Lung (tissue), 11 donors: ENCODE measurements at regions not wholly inside any gene's neighbourhood (a gene's known extent, or its start where the extent isn't known, plus 50 kb on each side); places are given as distances from the start of the nearest gene placed in this dataset.

Experiments used
- ATAC-seq: fragments of 200-7000 bp; cut with Tn5 transposase; one replicate; pipeline ENCODE4 v1.9.1; 2020; ENCODE audit warnings: moderate number of reproducible peaks; ENCODE audit not compliant: insufficient read depth, low FRiP score
- DNase-seq, 3 donors: peaks; one replicate each; pipeline ENCODE4 v3.0.0-alpha.2; 2013 to 2017
- H3K27ac ChIP-seq, 2 donors: one replicate each; pipeline ENCODE4 v1.5.1; 2013; ENCODE audit warnings: mild to moderate bottlenecking in 2 of 2, moderate library complexity in 2 of 2, control low read depth in 1 of 2, inconsistent platforms in 1 of 2, low read depth in 1 of 2, low read length in 1 of 2
- H3K27me3 ChIP-seq, 3 donors: one replicate each; pipeline ENCODE4 v1.5.1; 2013; ENCODE audit warnings: low read length in 2 of 3; ENCODE audit not compliant: control insufficient read depth in 3 of 3, insufficient read depth in 3 of 3
- H3K36me3 ChIP-seq, 4 donors: one replicate each; pipeline ENCODE4 v1.5.1; 2013; ENCODE audit warnings: low read length in 4 of 4, mild to moderate bottlenecking in 1 of 4, moderate library complexity in 1 of 4; ENCODE audit not compliant: control insufficient read depth in 4 of 4, insufficient read depth in 4 of 4
- H3K4me1 ChIP-seq, 5 donors: one replicate each; pipeline ENCODE4 v1.5.1; 2013; ENCODE audit warnings: low read length in 5 of 5, mild to moderate bottlenecking in 2 of 5, moderate library complexity in 1 of 5; ENCODE audit not compliant: control insufficient read depth in 5 of 5, insufficient read depth in 5 of 5
- H3K4me3 ChIP-seq: one replicate; pipeline ENCODE4 v1.5.1; 2013; ENCODE audit warnings: mild to moderate bottlenecking, control low read depth, moderate library complexity
- H3K9ac ChIP-seq, 2 donors: one replicate each; pipeline ENCODE4 v1.5.1; 2013; ENCODE audit warnings: low read length in 2 of 2, control low read depth in 1 of 2; ENCODE audit not compliant: insufficient read depth in 1 of 2
- H3K9me3 ChIP-seq, 4 donors: one replicate each; pipeline ENCODE4 v1.5.1; 2013; ENCODE audit warnings: low read length in 3 of 4, mild to moderate bottlenecking in 1 of 4, moderate library complexity in 1 of 4; ENCODE audit not compliant: control insufficient read depth in 4 of 4, insufficient read depth in 3 of 4
- CTCF ChIP-seq: IDR thresholded peaks from 2 replicates; pipeline ENCODE4 v1.5.1; 2012; ENCODE audit warnings: mild to moderate bottlenecking; ENCODE audit errors: control extremely low read depth, extremely low read depth
- WGBS, 2 donors: extraction: QIAGEN DNeasy Blood & Tissue Kit; methylation state at CpG; one replicate each; pipeline ENCODE4 v1.1.7; 2013; 5-methylcytosine and 5-hydroxymethylcytosine counted together
- donor health status: control.
- donor health status: control.
- donor health status: Bipolar disorder and iron deficiency.
- donor health status: healthy.
- donor health status: DM: yes; HTN: yes; CAD: no.

DNA sequence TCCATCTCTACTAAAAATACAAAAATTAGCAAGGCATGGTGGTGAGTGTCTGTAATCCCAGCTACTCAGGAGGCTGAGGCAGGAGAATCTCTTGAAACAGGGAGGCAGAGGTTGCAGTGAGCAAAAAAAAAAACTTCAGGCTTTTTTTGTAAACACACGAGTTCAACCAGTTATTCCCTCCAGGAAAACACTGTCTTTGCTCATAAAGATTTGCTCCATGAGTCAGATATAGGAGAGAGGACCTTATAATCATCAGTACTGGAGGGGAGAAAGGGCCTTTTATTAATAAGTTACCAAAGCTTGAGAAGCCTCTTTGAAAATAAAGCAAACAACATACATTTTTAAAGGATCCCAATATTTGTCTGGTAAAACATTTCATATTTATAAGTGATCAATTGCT is 110.7 kb downstream of the EFNB2 start:
- no peak for TF ChIP-seq CTCF
- ATAC-seq (no peak), DNase-seq (no peak)
- H3K36me3 ChIP-seq: no peaks in the 10 kb centered on the region
- H3K9ac ChIP-seq: no peak overlapping the region
- no peak overlapping the region for H3K4me3 ChIP-seq
- peaks cover 0 to 4% (median 0%) of the 10 kb centered on the region in 5 donors for H3K4me1 ChIP-seq
- H3K27me3 ChIP-seq: no peaks in the 10 kb centered on the region
- H3K9me3 ChIP-seq: no peaks in the 10 kb centered on the region
- no peak overlapping the region for H3K27ac ChIP-seq
- 73 to 90% methylated on average over 1 of the region's 1 CpG for WGBS, 2 donors

- Histone ChIP-seq H3K4me1 (peaks cover 0 to 4% (median 0%) of the 10 kb centered on the region in 5 donors), H3K27me3 (no peaks in the 10 kb centered on the region), H3K9me3 (no peaks in the 10 kb centered on the region), H3K36me3 (no peaks in the 10 kb centered on the region), H3K4me3 (no peak overlapping the region), H3K27ac (no peak overlapping the region), H3K9ac (no peak overlapping the region)
- no peak for ATAC-seq
- DNase-seq: no peak
- WGBS, 2 donors: 83 to 89% methylated on average over 7 of the region's 7 CpGs
- no peak for TF ChIP-seq CTCF
Measured at GRCh38 chr13:106423530-106423929, 111.9 kb downstream of the EFNB2 start.

DNA sequence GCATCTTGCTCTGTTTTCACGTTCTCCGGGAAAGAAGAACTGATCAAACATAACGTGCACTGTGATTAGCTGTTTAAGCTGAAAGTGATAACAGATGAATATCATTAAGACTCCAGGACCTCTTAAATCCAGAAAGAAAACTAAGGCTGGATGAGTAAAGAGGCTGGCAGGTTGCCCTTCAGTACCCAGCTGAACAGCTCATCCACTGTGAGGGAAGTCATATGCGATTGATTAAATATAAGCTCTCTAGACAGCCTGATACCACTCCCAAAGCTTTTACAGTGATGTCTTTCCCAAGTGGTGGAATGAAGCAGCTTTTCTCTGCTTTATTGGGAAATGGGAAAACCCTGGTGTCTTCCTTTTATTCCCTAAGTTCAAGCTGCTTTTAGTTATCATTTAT is 116.9 kb downstream of the EFNB2 start:
- DNase-seq: no peak
- no peak for ATAC-seq
- Histone ChIP-seq H3K4me1 (peaks cover 0 to 8% (median 0%) of the 10 kb centered on the region in 5 donors), H3K36me3 (no peaks in the 10 kb centered on the region), H3K4me3 (no peak overlapping the region), H3K27ac (no peak overlapping the region), H3K27me3 (no peaks in the 10 kb centered on the region), H3K9ac (no peak overlapping the region), H3K9me3 (no peaks in the 10 kb centered on the region)
- 81 to 91% methylated on average over 4 of the region's 4 CpGs for WGBS, 2 donors
- no peak for TF ChIP-seq CTCF

DNA sequence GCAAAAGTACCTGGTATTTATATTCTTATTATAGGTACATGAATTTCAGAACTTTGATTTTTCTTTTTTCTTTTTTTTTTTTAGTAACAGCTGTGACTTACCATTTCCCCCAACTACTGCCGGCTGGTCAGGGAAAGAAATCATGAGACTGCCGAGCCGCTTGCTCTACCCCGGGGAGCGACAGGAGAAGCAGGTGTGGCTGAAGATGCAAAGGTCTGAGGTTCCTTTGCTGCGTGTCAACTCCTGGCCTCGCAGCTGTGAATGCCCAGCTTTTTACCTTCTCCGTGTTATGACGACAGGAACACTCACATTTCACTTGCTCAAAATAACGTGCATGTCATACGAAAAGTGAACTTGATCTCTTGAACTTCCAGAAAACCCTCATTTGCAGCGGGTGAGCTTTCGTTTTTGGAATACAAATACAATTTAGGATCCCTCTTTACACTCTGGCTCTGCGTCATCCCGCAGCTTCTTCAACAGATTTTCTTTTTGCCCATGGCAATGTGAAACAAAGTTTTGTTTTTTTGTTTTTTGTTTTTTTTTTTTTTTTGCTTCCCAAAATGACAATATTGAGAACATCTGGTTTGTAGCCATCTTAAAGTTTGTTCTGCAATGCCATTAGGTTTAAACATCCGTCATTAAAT is 117.9 kb downstream of the EFNB2 start:
- no peaks in the 10 kb centered on the region for H3K36me3 ChIP-seq
- ATAC-seq (no peak), DNase-seq (no peak)
- H3K9ac ChIP-seq: no peak overlapping the region
- H3K4me3 ChIP-seq: no peak overlapping the region
- no peaks in the 10 kb centered on the region for H3K9me3 ChIP-seq
- no peak for TF ChIP-seq CTCF
- whole genome bisulfite sequencing, 2 donors: 70 to 74% methylated on average over 16 of the region's 16 CpGs
- no peaks in the 10 kb centered on the region for H3K27me3 ChIP-seq
- H3K4me1 ChIP-seq: peaks cover 0 to 8% (median 0%) of the 10 kb centered on the region in 5 donors
- no peak overlapping the region for H3K27ac ChIP-seq
